ENCODE measurements at regions not wholly inside any gene's neighbourhood (a gene's known extent, or its start where the extent isn't known, plus 50 kb on each side); places are given as distances from the start of the nearest gene placed in this dataset.
A peak's percentile ranks its signal among the peaks of the same experiment; 100 is the strongest.

DNA sequence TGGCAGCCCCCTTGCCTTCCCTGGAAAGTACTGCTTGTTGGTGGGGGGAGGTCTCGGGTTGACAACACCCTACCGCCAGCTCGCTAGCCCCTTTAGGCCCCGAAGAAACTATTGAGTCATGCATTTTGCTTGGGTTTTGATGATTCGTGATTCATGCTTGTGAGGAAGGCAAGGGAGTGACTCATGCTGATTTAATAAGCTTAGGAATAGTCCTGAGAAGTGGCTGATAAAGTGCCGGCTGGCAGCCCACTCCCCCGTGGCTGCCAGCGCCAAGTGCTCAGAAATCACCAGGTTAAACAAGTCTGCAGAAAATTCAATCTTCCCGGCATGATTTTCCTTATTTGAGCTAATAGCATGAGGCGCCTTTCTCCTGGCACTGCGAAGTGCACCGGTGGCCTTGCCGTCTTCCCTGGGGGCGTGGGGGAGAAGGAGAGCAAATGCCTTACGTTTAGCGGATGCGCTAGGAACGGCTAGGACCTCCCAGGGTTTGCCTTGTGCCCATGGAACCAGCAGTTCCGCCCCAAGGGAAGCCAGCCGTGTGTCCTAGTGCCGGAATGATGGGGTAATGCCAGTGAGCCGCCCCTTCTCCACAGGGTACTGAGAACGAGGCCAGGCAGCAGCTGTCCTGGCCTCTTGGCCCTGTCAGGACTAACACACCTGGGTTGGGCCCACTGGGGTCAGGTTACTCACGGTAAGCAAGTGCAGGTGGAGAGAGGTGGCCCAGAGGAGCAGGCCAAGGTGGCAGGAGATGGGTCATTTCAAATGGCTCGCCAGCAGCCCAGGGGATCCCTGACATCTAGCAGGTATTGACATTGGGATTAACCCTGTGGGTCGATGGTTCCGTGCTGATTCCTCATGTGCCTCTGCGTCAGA lies 151.9 kb downstream of the MACROH2A1 start:
- Histone ChIP-seq H3K9me3 (no peaks in the 10 kb centered on the region), H3K4me3 (no peak overlapping the region), H3K27ac (peak overlapping the region; percentile 90), H3K4me1 (peaks cover 49% of the 10 kb centered on the region), H3K36me3 (ENCODE audit: insufficient read depth in 1 of 2, low read depth in 1 of 2) (no peaks in the 10 kb centered on the region), H3K27me3 (ENCODE audit: insufficient read depth in 3 of 3, low read length in 2 of 3) (no peaks in the 10 kb centered on the region)
- 70 to 80% (median 72%) methylated on average over 28 of the region's 28 CpGs for WGBS, 3 donors
- DNase-seq (no peak), ATAC-seq (peak in 3 of 4 donors; percentile 12 to 35 (median 27))
- intact Hi-C loops (cut with DNase I), result no loop called here
- TF ChIP-seq CTCF (IDR thresholded peaks at IDR 0.05), result no peak

- Histone ChIP-seq H3K36me3 (ENCODE audit: insufficient read depth in 1 of 2, low read depth in 1 of 2) (no peaks in the 10 kb centered on the region), H3K27me3 (ENCODE audit: insufficient read depth in 3 of 3, low read length in 2 of 3) (no peaks in the 10 kb centered on the region), H3K27ac (peak overlapping the region; percentile 90), H3K4me3 (no peak overlapping the region), H3K9me3 (no peaks in the 10 kb centered on the region), H3K4me1 (peaks cover 54% of the 10 kb centered on the region)
- ATAC-seq (no peak), DNase-seq (no peak)
- WGBS, 3 donors, result 83 to 90% (median 90%) methylated on average over 5 of the region's 5 CpGs
- TF ChIP-seq CTCF (IDR thresholded peaks at IDR 0.05), result no peak
- intact Hi-C loops (cut with DNase I), result no loop called here
Observed at GRCh38 chr5:135246605-135246922, 152.5 kb downstream of the MACROH2A1 start.

- Histone ChIP-seq H3K36me3 (ENCODE audit: insufficient read depth in 1 of 2, low read depth in 1 of 2) (no peaks in the 10 kb centered on the region), H3K9me3 (no peaks in the 10 kb centered on the region), H3K4me3 (no peak overlapping the region), H3K27ac (peak overlapping the region; percentile 90), H3K4me1 (peaks cover 55% of the 10 kb centered on the region), H3K27me3 (ENCODE audit: insufficient read depth in 3 of 3, low read length in 2 of 3) (no peaks in the 10 kb centered on the region)
- 44 to 66% (median 49%) methylated on average over 8 of the region's 8 CpGs for WGBS, 3 donors
- intact Hi-C loops (cut with DNase I), result loop anchor here in 1 of 2 donors (2.0 kb wide), 1 partner anchor 21 kb away; no protein-coding TSS in a partner anchor
- DNase-seq (no peak), ATAC-seq (no peak)
- TF ChIP-seq CTCF (IDR thresholded peaks at IDR 0.05), result no peak
Observed at GRCh38 chr5:135245521-135246499, 153.2 kb downstream of the MACROH2A1 start.

- ATAC-seq (no peak), DNase-seq (no peak)
- Histone ChIP-seq H3K4me3 (no peak overlapping the region), H3K36me3 (ENCODE audit: insufficient read depth in 1 of 2, low read depth in 1 of 2) (no peaks in the 10 kb centered on the region), H3K27me3 (ENCODE audit: insufficient read depth in 3 of 3, low read length in 2 of 3) (no peaks in the 10 kb centered on the region), H3K4me1 (peaks cover 67% of the 10 kb centered on the region), H3K27ac (peak overlapping the region; percentile 90), H3K9me3 (no peaks in the 10 kb centered on the region)
- TF ChIP-seq CTCF (IDR thresholded peaks at IDR 0.05), result no peak
- intact Hi-C loops (cut with DNase I), result loop anchor here in 1 of 2 donors (2.0 kb wide), 1 partner anchor 22 kb away; no protein-coding TSS in a partner anchor
- WGBS, 3 donors, result 97 to 100% (median 100%) methylated on average over 3 of the region's 3 CpGs
Observed at GRCh38 chr5:135244620-135245021, 154.4 kb downstream of the MACROH2A1 start.

All from psoas muscle (tissue), 7 donors.